ENCODE measurements at regions not wholly inside any gene's neighbourhood (a gene's known extent, or its start where the extent isn't known, plus 50 kb on each side); places are given as distances from the start of the nearest gene placed in this dataset.

- CTCF ChIA-PET, result no interaction called here
- intact Hi-C loops (cut with micrococcal nuclease; ENCODE audit: unreplicated experiment), result no loop called here
Observed at GRCh38 chr3:87811953-87812352, 246.9 kb downstream of the CGGBP1 start.

GRCh38 chr3:87810452-87811016 lies 248.3 kb downstream of the CGGBP1 start:
- H3K4me3 ChIP-seq (ENCODE audit: low read depth, low read length, poor library complexity, severe bottlenecking), result no peak overlapping the region
- CTCF ChIA-PET, result no interaction called here
- no peaks in the 10 kb centered on the region for H3K4me1 ChIP-seq (ENCODE audit: insufficient read depth, low read length, poor library complexity, severe bottlenecking)
- peaks cover 7% of the 10 kb centered on the region for H3K36me3 ChIP-seq (ENCODE audit: insufficient read depth, low read length, poor library complexity, severe bottlenecking)
- POLR2A ChIA-PET (ENCODE audit: low non-redundant PET), result no interaction called here
- TF ChIP-seq CTCF (conservative IDR thresholded peaks at IDR 0.05; ENCODE audit: low read depth, low read length) (no peak), EZH2 (IDR thresholded peaks at IDR 0.05; ENCODE audit: borderline replicate concordance, low read depth, low read length, poor library complexity, severe bottlenecking) (no peak)
- no TSS peak for BruUV-seq (replicated peaks)
- no peak overlapping the region for H3K27ac ChIP-seq (ENCODE audit: low read depth, low read length, poor library complexity, severe bottlenecking)
- H3K9me3 ChIP-seq (ENCODE audit: low read depth, low read length, poor library complexity, severe bottlenecking), result peaks cover 32% of the 10 kb centered on the region
- intact Hi-C loops (cut with micrococcal nuclease; ENCODE audit: unreplicated experiment), result no loop called here
- no peaks in the 10 kb centered on the region for H3K27me3 ChIP-seq (replicated peaks; ENCODE audit: insufficient read depth, low read depth, low read length, poor library complexity)
- no peak for DNase-seq (ENCODE audit: low spot score)

More at GRCh38 chr3:87811953-87812352, 246.9 kb downstream of the CGGBP1 start:
- Histone ChIP-seq H3K4me3 (ENCODE audit: low read depth, low read length, poor library complexity, severe bottlenecking) (no peak overlapping the region), H3K4me1 (ENCODE audit: insufficient read depth, low read length, poor library complexity, severe bottlenecking) (peaks cover 4% of the 10 kb centered on the region), H3K27me3 (replicated peaks; ENCODE audit: insufficient read depth, low read depth, low read length, poor library complexity) (no peaks in the 10 kb centered on the region), H3K9me3 (ENCODE audit: low read depth, low read length, poor library complexity, severe bottlenecking) (peaks cover 32% of the 10 kb centered on the region), H3K36me3 (ENCODE audit: insufficient read depth, low read length, poor library complexity, severe bottlenecking) (peaks cover 7% of the 10 kb centered on the region), H3K27ac (ENCODE audit: low read depth, low read length, poor library complexity, severe bottlenecking) (no peak overlapping the region)
- no TSS peak for BruUV-seq (replicated peaks)
- TF ChIP-seq EZH2 (IDR thresholded peaks at IDR 0.05; ENCODE audit: borderline replicate concordance, low read depth, low read length, poor library complexity, severe bottlenecking) (no peak), CTCF (conservative IDR thresholded peaks at IDR 0.05; ENCODE audit: low read depth, low read length) (no peak)
- POLR2A ChIA-PET (ENCODE audit: low non-redundant PET), result no interaction called here
- no peak for DNase-seq (ENCODE audit: low spot score)

GRCh38 chr3:87805670-87806069 lies 253.1 kb downstream of the CGGBP1 start:
- H3K9me3 ChIP-seq (ENCODE audit: low read depth, low read length, poor library complexity, severe bottlenecking), result peaks cover 11% of the 10 kb centered on the region
- no TSS peak for BruUV-seq (replicated peaks)
- ChIA-PET CTCF (no interaction called here), POLR2A (ENCODE audit: low non-redundant PET) (no interaction called here)
- no peaks in the 10 kb centered on the region for H3K27me3 ChIP-seq (replicated peaks; ENCODE audit: insufficient read depth, low read depth, low read length, poor library complexity)
- TF ChIP-seq CTCF (conservative IDR thresholded peaks at IDR 0.05; ENCODE audit: low read depth, low read length) (no peak), EZH2 (IDR thresholded peaks at IDR 0.05; ENCODE audit: borderline replicate concordance, low read depth, low read length, poor library complexity, severe bottlenecking) (no peak)
- intact Hi-C loops (cut with micrococcal nuclease; ENCODE audit: unreplicated experiment), result no loop called here
- H3K4me3 ChIP-seq (ENCODE audit: low read depth, low read length, poor library complexity, severe bottlenecking), result no peak overlapping the region
- H3K36me3 ChIP-seq (ENCODE audit: insufficient read depth, low read length, poor library complexity, severe bottlenecking), result peaks cover 7% of the 10 kb centered on the region
- H3K4me1 ChIP-seq (ENCODE audit: insufficient read depth, low read length, poor library complexity, severe bottlenecking), result peaks cover 2% of the 10 kb centered on the region
- DNase-seq (ENCODE audit: low spot score), result no peak
- H3K27ac ChIP-seq (ENCODE audit: low read depth, low read length, poor library complexity, severe bottlenecking), result no peak overlapping the region
